ENCODE measurements at regions not wholly inside any gene's neighbourhood (a gene's known extent, or its start where the extent isn't known, plus 50 kb on each side); places are given as distances from the start of the nearest gene placed in this dataset.

- TF ChIP-seq CTCF (IDR thresholded peaks at IDR 0.05): no peak
- no peak for TF ChIP-seq EP300 (IDR thresholded peaks at IDR 0.05)
These were observed 653.0 kb upstream of the BOD1L1 start for GRCh38 chr4:14280567-14280966.
